ENCODE measurements at regions not wholly inside any gene's neighbourhood (a gene's known extent, or its start where the extent isn't known, plus 50 kb on each side); places are given as distances from the start of the nearest gene placed in this dataset.

DNA sequence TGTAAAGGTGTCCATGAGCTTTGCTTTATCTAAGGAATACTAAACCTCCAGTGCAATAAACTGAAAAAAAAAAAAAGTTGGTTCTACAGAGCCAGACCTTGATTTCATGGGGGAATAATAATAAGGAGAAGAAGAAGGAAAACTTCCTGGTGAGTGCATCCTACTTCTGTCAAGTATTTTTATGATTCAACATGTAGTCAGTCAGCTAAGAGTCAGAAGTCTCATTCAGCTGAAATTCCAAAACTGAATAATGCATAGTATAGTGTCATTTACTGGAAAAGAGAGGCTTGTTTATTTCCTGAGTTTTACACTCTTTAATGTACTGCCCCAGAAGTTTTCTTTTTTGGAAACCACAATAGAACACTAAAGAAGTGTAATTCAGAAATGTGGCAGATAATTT lies 77.8 kb upstream of the TACR1 start:
- no peaks in the 10 kb centered on the region for H3K36me3 Mint-ChIP-seq (ENCODE audit: insufficient read depth)
- peaks cover 5 to 8% of the 10 kb centered on the region in 2 donors for H3K27me3 Mint-ChIP-seq
- no peaks in the 10 kb centered on the region for H3K4me1 Mint-ChIP-seq (ENCODE audit: low read depth in 2 of 2)
- H3K4me3 Mint-ChIP-seq: no peak overlapping the region
- H3K27ac Mint-ChIP-seq: no peak overlapping the region
- ATAC-seq (replicated peaks) (no peak), DNase-seq (no peak)
- peaks cover 6 to 18% of the 10 kb centered on the region in 2 donors for H3K9me3 Mint-ChIP-seq

DNA sequence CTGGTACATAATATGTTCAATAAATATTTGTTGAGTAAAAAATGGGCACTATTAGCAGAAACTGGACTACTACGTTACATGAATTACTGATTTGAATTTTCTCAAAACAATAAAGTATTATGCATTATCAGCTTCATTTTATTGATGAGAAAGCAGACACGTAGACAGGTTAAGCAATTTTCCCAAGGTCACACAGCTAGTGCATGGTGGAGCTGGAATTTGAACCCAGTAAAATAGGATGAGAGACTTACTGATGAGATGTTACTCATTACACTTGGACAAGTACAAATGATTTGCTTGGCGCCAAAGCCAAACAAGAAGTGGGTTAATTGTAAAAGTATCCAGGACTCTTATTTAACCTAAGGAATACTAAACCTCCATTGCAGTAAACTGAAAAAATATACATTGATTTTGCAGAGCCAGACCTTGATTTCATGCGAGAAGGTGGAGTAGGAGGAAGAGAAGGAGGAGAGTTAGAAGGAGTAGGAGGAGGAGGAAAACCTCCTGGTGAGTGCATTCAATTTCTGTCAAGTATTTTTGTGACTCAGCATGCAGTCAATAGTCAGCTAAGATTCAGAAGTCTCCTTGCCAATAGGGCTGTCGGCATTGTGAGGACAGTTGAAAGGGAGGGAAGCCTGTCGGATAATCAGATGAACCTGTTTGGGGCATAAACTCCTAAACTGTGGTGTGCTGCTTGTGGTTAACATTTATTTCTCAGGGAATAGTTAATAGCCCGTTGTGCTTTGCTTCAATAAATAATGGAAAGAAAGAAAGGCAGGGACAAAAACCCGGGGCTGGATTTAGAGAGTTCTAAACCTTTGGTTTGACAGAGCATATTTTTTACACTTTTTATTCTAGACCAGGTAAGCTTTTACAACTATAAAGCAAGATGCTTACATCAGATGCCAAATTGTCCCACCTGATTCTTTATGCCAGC lies 77.0 kb upstream of the TACR1 start:
- Mint-ChIP-seq H3K27ac (no peak overlapping the region), H3K27me3 (peaks cover 5 to 8% of the 10 kb centered on the region in 2 donors), H3K4me1 (ENCODE audit: low read depth in 2 of 2) (no peaks in the 10 kb centered on the region), H3K36me3 (ENCODE audit: insufficient read depth) (no peaks in the 10 kb centered on the region), H3K4me3 (no peak overlapping the region), H3K9me3 (peaks cover 6 to 12% of the 10 kb centered on the region in 2 donors)
- DNase-seq (no peak), ATAC-seq (replicated peaks) (no peak)

DNA sequence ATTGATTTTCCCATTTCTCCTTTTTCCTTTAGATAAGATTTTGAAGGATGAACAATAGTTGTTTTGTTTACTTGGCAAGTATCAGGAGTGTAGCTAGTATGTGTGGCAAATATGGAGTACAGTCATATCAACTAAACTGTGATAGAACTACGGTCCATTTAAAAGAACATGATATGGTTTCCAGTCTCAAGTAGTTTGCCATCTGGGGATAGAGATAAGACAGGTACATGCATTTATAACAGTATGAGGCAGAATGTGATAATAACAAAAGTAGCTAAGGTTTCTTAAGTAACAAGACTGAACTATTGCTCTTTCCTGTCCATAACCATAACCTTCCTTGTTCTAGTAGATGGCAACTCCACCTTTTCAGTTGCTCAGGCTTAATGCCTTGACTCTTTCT lies 75.6 kb upstream of the TACR1 start:
- no peaks in the 10 kb centered on the region for H3K36me3 Mint-ChIP-seq (ENCODE audit: insufficient read depth)
- no peak overlapping the region for H3K27ac Mint-ChIP-seq
- no peaks in the 10 kb centered on the region for H3K4me1 Mint-ChIP-seq (ENCODE audit: low read depth in 2 of 2)
- no peak overlapping the region for H3K4me3 Mint-ChIP-seq
- peaks cover 6 to 22% of the 10 kb centered on the region in 2 donors for H3K9me3 Mint-ChIP-seq
- ATAC-seq (replicated peaks) (no peak), DNase-seq (no peak)
- H3K27me3 Mint-ChIP-seq: peaks cover 5 to 8% of the 10 kb centered on the region in 2 donors

DNA sequence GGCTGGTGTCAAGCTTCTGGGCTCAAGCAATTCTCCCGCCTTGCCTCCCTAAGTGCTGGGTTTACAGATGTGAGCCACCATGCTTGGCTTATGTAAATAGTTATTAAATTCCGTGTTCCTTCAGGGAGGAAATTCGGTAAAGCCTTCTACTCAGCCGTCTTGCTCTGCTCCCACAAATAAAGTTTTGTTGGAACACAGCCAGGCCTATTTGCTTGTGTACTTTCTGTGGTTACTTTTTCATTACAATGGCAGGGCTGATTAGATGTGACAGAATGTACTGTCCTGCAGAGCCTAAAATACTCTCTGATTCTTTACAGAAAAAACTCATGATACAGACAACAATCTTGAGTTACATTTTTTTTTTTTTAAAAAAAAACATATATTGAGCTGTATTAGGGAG lies 68.8 kb upstream of the TACR1 start:
- no peaks in the 10 kb centered on the region for H3K27me3 Mint-ChIP-seq
- H3K36me3 Mint-ChIP-seq (ENCODE audit: insufficient read depth): no peaks in the 10 kb centered on the region
- H3K27ac Mint-ChIP-seq: no peak overlapping the region
- no peaks in the 10 kb centered on the region for H3K4me1 Mint-ChIP-seq (ENCODE audit: low read depth in 2 of 2)
- no peak overlapping the region for H3K4me3 Mint-ChIP-seq
- no peak for ATAC-seq (replicated peaks)
- DNase-seq: no peak
- peaks cover 6 to 21% of the 10 kb centered on the region in 2 donors for H3K9me3 Mint-ChIP-seq

DNA sequence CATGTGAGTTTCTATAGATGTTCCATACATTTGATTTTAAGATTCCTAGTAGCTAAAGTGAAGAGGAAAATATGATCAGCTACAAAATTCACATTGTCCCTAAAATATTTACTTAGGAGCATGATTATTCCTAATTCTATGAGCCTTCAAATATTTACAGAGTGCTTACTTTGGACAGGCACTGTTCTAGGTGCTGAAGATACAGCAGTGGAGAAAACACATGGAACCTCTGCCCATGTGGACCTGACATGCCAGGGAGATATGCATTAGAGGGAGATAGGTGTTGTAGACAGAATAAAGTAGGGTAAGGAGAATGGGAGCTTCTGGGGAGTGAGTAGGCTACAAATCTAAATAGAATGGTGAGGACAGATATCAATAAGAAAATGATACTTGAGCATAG lies 62.6 kb upstream of the TACR1 start:
- peaks cover 14 to 18% of the 10 kb centered on the region in 2 donors for H3K9me3 Mint-ChIP-seq
- no peak overlapping the region for H3K4me3 Mint-ChIP-seq
- DNase-seq (no peak), ATAC-seq (replicated peaks) (no peak)
- no peaks in the 10 kb centered on the region for H3K36me3 Mint-ChIP-seq (ENCODE audit: insufficient read depth)
- H3K27me3 Mint-ChIP-seq: peaks cover 0 to 10% of the 10 kb centered on the region in 2 donors
- H3K4me1 Mint-ChIP-seq (ENCODE audit: low read depth in 2 of 2): no peaks in the 10 kb centered on the region
- no peak overlapping the region for H3K27ac Mint-ChIP-seq

DNA sequence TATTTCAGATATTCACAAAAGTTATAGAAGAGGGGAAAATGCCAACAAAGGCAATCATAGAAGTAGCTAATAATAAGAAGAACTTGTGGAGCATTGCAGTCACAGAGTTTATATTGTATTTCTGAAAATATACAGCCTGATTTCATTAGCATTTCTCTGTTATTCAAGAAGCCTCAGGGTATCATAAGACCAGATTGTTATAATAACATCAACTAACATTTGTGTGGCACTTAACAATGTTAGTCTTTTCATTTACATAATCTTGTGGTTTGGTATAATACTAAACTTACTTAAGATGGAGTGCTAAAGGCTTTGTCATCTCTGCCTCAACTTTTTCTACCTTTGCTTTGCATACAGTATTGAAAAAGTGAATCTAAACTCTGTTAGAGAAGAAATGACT lies 61.6 kb upstream of the TACR1 start:
- Mint-ChIP-seq H3K27me3 (peaks cover 0 to 10% of the 10 kb centered on the region in 2 donors), H3K4me3 (no peak overlapping the region), H3K27ac (no peak overlapping the region), H3K9me3 (peaks cover 14 to 18% of the 10 kb centered on the region in 2 donors), H3K36me3 (ENCODE audit: insufficient read depth) (no peaks in the 10 kb centered on the region), H3K4me1 (ENCODE audit: low read depth in 2 of 2) (no peaks in the 10 kb centered on the region)
- ATAC-seq (replicated peaks) (no peak), DNase-seq (no peak)

DNA sequence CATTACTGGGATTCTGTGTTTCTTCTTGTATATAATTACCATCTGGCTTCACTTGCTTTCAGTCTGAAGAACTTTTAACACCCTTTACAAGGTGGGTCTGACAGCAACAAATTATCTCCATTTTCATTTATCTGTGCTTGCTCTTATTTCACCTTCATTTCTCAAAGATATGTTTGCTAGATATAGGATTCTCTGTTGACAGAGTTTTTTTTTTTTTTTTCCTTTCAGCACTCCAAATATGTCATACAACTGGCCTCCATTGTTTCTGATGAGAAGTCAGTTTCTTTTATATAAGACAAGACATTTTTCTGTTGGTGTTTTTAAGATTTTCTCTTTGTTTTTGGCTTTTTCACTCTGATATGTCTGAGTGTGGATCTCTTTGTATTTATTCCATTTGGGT lies 59.3 kb upstream of the TACR1 start:
- no peaks in the 10 kb centered on the region for H3K36me3 Mint-ChIP-seq (ENCODE audit: insufficient read depth)
- ATAC-seq (replicated peaks): no peak

DNA sequence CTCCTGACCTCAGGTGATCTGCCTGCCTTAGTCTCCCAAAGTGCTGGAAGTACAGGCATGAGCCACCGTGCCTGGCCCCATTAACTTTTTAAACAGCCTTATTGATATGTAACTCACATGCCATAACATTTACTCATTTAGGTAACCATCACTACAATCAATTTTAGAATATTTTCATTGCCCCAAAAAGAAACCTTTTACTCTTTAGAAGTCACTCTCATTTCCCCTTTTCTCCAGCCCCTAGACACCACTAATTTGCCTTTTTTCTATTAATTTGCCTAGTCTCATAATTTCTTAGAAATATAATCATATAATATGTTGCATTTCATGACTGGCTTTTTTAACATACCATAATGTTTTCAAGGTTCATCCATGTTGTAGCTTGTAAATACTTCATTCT lies 57.2 kb upstream of the TACR1 start:
- Mint-ChIP-seq H3K9me3 (peaks cover 0 to 2% of the 10 kb centered on the region in 2 donors), H3K4me3 (no peak overlapping the region), H3K27me3 (no peaks in the 10 kb centered on the region), H3K4me1 (ENCODE audit: low read depth in 2 of 2) (no peaks in the 10 kb centered on the region), H3K36me3 (ENCODE audit: insufficient read depth) (no peaks in the 10 kb centered on the region), H3K27ac (no peak overlapping the region)
- ATAC-seq (replicated peaks) (no peak), DNase-seq (no peak)

More for the DNA sequence above, 59.3 kb upstream of the TACR1 start:
- DNase-seq: no peak
- H3K4me3 Mint-ChIP-seq: no peak overlapping the region
- peaks cover 0 to 10% of the 10 kb centered on the region in 2 donors for H3K27me3 Mint-ChIP-seq
- no peak overlapping the region for H3K27ac Mint-ChIP-seq
- H3K9me3 Mint-ChIP-seq: peaks cover 7 to 11% of the 10 kb centered on the region in 2 donors
- no peaks in the 10 kb centered on the region for H3K4me1 Mint-ChIP-seq (ENCODE audit: low read depth in 2 of 2)

DNA sequence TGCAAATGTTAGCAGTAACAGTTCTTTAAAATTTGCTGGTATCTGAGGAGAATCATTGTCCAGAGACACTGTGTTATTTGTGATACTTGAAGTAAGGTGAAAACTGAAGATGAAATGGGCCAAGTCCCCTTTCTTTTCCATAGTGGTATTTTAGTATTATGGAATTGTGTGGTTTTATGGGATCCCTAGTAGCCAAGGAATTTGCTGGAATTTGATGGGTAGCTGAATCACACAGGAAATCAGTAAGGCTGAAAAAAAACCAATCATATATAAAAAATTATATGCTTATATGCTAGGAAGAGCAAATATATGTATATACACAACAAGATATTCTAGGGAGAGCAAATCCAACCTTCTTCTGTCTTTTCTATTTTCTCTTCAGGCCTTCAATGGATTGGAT lies 54.2 kb upstream of the TACR1 start:
- ATAC-seq (replicated peaks): no peak
- no peaks in the 10 kb centered on the region for H3K36me3 Mint-ChIP-seq (ENCODE audit: insufficient read depth)

DNA sequence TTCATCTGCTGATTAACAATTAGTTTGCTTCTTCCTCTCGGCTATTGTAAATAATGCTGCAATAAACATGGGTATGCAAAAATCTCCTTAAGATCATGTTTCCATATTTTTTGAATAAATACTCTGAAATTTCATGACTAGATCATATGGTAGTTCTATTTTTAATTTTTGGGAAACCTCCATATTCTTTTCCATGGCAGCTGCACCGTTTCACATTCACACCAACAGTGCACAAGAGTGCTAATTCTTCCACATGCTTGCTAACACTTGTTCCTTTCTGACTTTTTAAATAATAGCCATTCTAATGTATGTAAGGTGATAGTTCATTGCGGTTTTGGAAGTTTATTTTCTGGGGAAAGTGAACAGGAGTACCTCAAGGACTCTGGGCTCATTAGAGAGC lies 52.6 kb upstream of the TACR1 start:
- Mint-ChIP-seq H3K36me3 (ENCODE audit: insufficient read depth) (no peaks in the 10 kb centered on the region), H3K27me3 (no peaks in the 10 kb centered on the region), H3K4me3 (no peak overlapping the region), H3K9me3 (peaks cover 2 to 7% of the 10 kb centered on the region in 2 donors), H3K27ac (no peak overlapping the region), H3K4me1 (ENCODE audit: low read depth in 2 of 2) (no peaks in the 10 kb centered on the region)
- ATAC-seq (replicated peaks): no peak
- no peak for DNase-seq

More for the DNA sequence above, 54.2 kb upstream of the TACR1 start:
- Mint-ChIP-seq H3K4me1 (ENCODE audit: low read depth in 2 of 2) (no peaks in the 10 kb centered on the region), H3K9me3 (peaks cover 2 to 7% of the 10 kb centered on the region in 2 donors), H3K27me3 (no peaks in the 10 kb centered on the region), H3K27ac (no peak overlapping the region), H3K4me3 (no peak overlapping the region)
- no peak for DNase-seq
